ENCODE measurements at regions not wholly inside any gene's neighbourhood (a gene's known extent, or its start where the extent isn't known, plus 50 kb on each side); places are given as distances from the start of the nearest gene placed in this dataset.

- Histone ChIP-seq H3K27me3 (replicated peaks in 1 of 4; ENCODE audit: control insufficient read depth in 3 of 4, extremely low read depth in 1 of 4, insufficient read depth in 3 of 4, low read length in 3 of 4) (no peaks in the 10 kb centered on the region; a peak in 1 of 7 replicates), H4K20me1 (replicated peaks in 1 of 2; ENCODE audit: control insufficient read depth in 1 of 2, insufficient read depth in 2 of 2, low read length in 2 of 2) (no peaks in the 10 kb centered on the region), H3K9me3 (ENCODE audit: insufficient read depth in 2 of 2, low read depth in 1 of 2, low read length in 1 of 2) (peaks cover 3 to 16% of the 10 kb centered on the region in 2 experiments; a peak in 3 of 4 replicates), H4K5ac (ENCODE audit: insufficient read length, low read depth, low read length) (no peak overlapping the region), H3K79me1 (ENCODE audit: low read depth, low read length) (peaks cover 2% of the 10 kb centered on the region; the same call in 1 of the 2 replicates), H2AK5ac (ENCODE audit: low read depth, low read length) (no peak overlapping the region), H3K79me2 (ENCODE audit: control insufficient read depth in 1 of 2, insufficient read depth in 2 of 2, low read length in 2 of 2) (no peaks in the 10 kb centered on the region), H2AFZ (ENCODE audit: low read length) (no peak overlapping the region), H4K8ac (ENCODE audit: extremely low read depth, insufficient read depth, low read length) (no peak overlapping the region), H2BK5ac (ENCODE audit: low read depth, low read length) (no peak overlapping the region), H2BK12ac (ENCODE audit: low read depth, low read length) (no peak overlapping the region), H3K4me1 (replicated peaks in 1 of 4; ENCODE audit: control insufficient read depth in 3 of 4, insufficient read depth in 4 of 4, low read length in 3 of 4) (no peaks in the 10 kb centered on the region), H3K23ac (ENCODE audit: insufficient read length) (no peak overlapping the region), H3K4me2 (ENCODE audit: insufficient read depth in 1 of 2, low read depth in 2 of 2, low read length in 2 of 2) (no peak overlapping the region), H3K9ac (replicated peaks in 1 of 4; ENCODE audit: extremely low read depth in 1 of 4, low read depth in 3 of 4, low read length in 3 of 4) (no peak overlapping the region), H3K18ac (ENCODE audit: extremely low read depth, low read length) (no peak overlapping the region), H3K56ac (replicated peaks; ENCODE audit: insufficient read length, low read depth, low read length) (no peak overlapping the region), H3K4me3 (ENCODE audit: extremely low read depth in 1 of 4, insufficient read depth in 2 of 4, low read depth in 3 of 4, low read length in 4 of 4) (no peak overlapping the region), H3K27ac (ENCODE audit: low read depth, low read length) (no peak overlapping the region), H3K14ac (ENCODE audit: insufficient read length) (no peak overlapping the region), H2BK20ac (ENCODE audit: low read length) (no peak overlapping the region), H3K4ac (replicated peaks; ENCODE audit: insufficient read length, low read depth, low read length) (no peak overlapping the region), H4K91ac (replicated peaks; ENCODE audit: insufficient read length, low read length) (no peak overlapping the region), H3K36me3 (ENCODE audit: control insufficient read depth in 2 of 4, insufficient read depth in 4 of 4, low read length in 3 of 4) (no peaks in the 10 kb centered on the region), H2BK15ac (ENCODE audit: low read length) (no peak overlapping the region), H3K23me2 (ENCODE audit: low read depth, low read length) (no peaks in the 10 kb centered on the region), H2BK120ac (replicated peaks; ENCODE audit: low read depth, low read length) (no peak overlapping the region)
- DNase-seq (ENCODE audit: low read depth in 1 of 2, low spot score in 2 of 2) = no peak
- TF ChIP-seq E2F6 (IDR thresholded peaks at IDR 0.05) (no peak), NRF1 (IDR thresholded peaks at IDR 0.05; ENCODE audit: low read depth, low read length) (no peak), GTF2F1 (IDR thresholded peaks at IDR 0.05; ENCODE audit: borderline replicate concordance, low read depth, low read length) (no peak), SRF (IDR thresholded peaks at IDR 0.05; ENCODE audit: low read depth, low read length) (no peak), TEAD4 (IDR thresholded peaks at IDR 0.05; ENCODE audit: low read depth, low read length) (no peak), USF2 (IDR thresholded peaks at IDR 0.05; ENCODE audit: low read length) (no peak), EP300 (IDR thresholded peaks at IDR 0.05; ENCODE audit: borderline replicate concordance in 1 of 2, low read depth in 2 of 2, low read length in 2 of 2) (no peak), HDAC6 (IDR thresholded peaks at IDR 0.05; ENCODE audit: low read depth, low read length) (no peak), KDM5A (IDR thresholded peaks at IDR 0.05; ENCODE audit: low read length) (no peak), BRCA1 (IDR thresholded peaks at IDR 0.05; ENCODE audit: low read depth, low read length) (no peak), SIN3A (conservative IDR thresholded peaks at IDR 0.05 in 1 of 2, IDR thresholded peaks at IDR 0.05 in 1 of 2; ENCODE audit: low read depth in 1 of 2, low read length in 2 of 2) (no peak)
- ChIA-PET CTCF (ENCODE audit: partially characterized antibody) (interaction anchor here (1.7 kb wide), 1 partner anchor 11 kb away, joined by 5 read pairs; no protein-coding TSS in a partner anchor), POLR2A (ENCODE audit: partially characterized antibody) (no interaction called here)
- FAIRE-seq = no peak
- 90% methylated on average over 4 of the region's 4 CpGs; no CpG with 5 or more reads in 1 of the 2 experiments for WGBS, 2 experiments (ENCODE audit: extremely low coverage in 1 of 2, insufficient coverage in 1 of 2, insufficient read length in 1 of 2, insufficient replicate concordance in 2 of 2, low coverage in 1 of 2, low lambda C conversion rate in 2 of 2, missing lambda C conversion rate in 1 of 2)
Observed at GRCh38 chr1:232335741-232336293, 294.1 kb downstream of the SIPA1L2 start.

Data from H1 (cell line).